Nephron progenitor cell (in vitro differentiated cells): ENCODE measurements at regions not wholly inside any gene's neighbourhood (a gene's known extent, or its start where the extent isn't known, plus 50 kb on each side); places are given as distances from the start of the nearest gene placed in this dataset.

Source experiments
- DNase-seq: peaks from one replicate; pipeline ENCODE4 v3.0.0; 2021
- H3K27ac Mint-ChIP-seq: 2 replicates; pipeline ENCODE4 v1.8.0; 2021; ENCODE audit warnings: mild to moderate bottlenecking, moderate library complexity, mixed read lengths
- H3K27me3 Mint-ChIP-seq: 2 replicates; pipeline ENCODE4 v1.8.0; 2021; ENCODE audit warnings: mild to moderate bottlenecking, low read depth, mixed read lengths; ENCODE audit not compliant: poor library complexity
- H3K36me3 Mint-ChIP-seq: 2 replicates; pipeline ENCODE4 v1.8.0; 2021; ENCODE audit warnings: low read depth, mixed read lengths
- H3K4me1 Mint-ChIP-seq: 2 replicates; pipeline ENCODE4 v1.8.0; 2021; ENCODE audit warnings: mixed read lengths
- H3K4me3 Mint-ChIP-seq: 2 replicates; pipeline ENCODE4 v1.8.0; 2021; ENCODE audit warnings: mild to moderate bottlenecking, moderate library complexity, mixed read lengths
- H3K9me3 Mint-ChIP-seq: 2 replicates; pipeline ENCODE4 v1.8.0; 2021; ENCODE audit warnings: mild to moderate bottlenecking, moderate library complexity, mixed read lengths
- TF ChIP-seq, protein P1 (sequence below): fragments of 200-600 bp; sonication (generic); IDR thresholded peaks from 2 replicates; pipeline ENCODE4 v1.5.0; 2021; ENCODE audit warnings: antibody characterized with exemption

- H3K27ac Mint-ChIP-seq, result no peak overlapping the region
- H3K4me3 Mint-ChIP-seq, result no peak overlapping the region
- H3K9me3 Mint-ChIP-seq, result no peaks in the 10 kb centered on the region
- H3K36me3 Mint-ChIP-seq, result no peaks in the 10 kb centered on the region
- DNase-seq, result no peak
- H3K4me1 Mint-ChIP-seq, result no peaks in the 10 kb centered on the region
- peaks cover 6% of the 10 kb centered on the region for H3K27me3 Mint-ChIP-seq
- TF ChIP-seq, protein P1, sequence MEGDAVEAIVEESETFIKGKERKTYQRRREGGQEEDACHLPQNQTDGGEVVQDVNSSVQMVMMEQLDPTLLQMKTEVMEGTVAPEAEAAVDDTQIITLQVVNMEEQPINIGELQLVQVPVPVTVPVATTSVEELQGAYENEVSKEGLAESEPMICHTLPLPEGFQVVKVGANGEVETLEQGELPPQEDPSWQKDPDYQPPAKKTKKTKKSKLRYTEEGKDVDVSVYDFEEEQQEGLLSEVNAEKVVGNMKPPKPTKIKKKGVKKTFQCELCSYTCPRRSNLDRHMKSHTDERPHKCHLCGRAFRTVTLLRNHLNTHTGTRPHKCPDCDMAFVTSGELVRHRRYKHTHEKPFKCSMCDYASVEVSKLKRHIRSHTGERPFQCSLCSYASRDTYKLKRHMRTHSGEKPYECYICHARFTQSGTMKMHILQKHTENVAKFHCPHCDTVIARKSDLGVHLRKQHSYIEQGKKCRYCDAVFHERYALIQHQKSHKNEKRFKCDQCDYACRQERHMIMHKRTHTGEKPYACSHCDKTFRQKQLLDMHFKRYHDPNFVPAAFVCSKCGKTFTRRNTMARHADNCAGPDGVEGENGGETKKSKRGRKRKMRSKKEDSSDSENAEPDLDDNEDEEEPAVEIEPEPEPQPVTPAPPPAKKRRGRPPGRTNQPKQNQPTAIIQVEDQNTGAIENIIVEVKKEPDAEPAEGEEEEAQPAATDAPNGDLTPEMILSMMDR, result no peak
Measured at GRCh38 chr5:29508131-29508530, 1685.4 kb upstream of the CDH6 start.

GRCh38 chr5:29504411-29504810 is 1689.1 kb upstream of the CDH6 start:
- Mint-ChIP-seq H3K27me3 (peaks cover 3% of the 10 kb centered on the region), H3K27ac (no peak overlapping the region), H3K4me3 (no peak overlapping the region), H3K36me3 (no peaks in the 10 kb centered on the region), H3K4me1 (no peaks in the 10 kb centered on the region), H3K9me3 (peaks cover 6% of the 10 kb centered on the region)
- DNase-seq, result no peak
- TF ChIP-seq, protein P1, result no peak

DNA sequence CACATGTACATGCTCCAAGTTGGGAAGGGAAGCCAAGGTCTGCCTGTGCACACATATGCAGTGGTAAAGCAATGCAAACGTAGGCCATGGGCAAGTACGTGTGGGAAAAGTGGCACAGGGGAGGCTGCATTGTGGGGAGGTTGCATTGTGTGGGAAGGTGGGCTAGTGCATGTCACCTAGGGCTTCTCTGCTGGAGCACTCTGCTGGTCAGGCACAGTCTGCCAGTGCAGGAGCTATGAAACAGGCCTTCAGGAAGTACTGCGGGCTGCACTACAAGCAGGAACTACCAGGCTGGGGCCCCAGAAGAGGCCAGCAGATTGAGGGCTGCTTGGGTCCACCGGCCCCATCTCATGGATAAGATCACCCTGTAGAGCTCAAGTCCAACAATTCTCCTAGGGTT is 1694.6 kb upstream of the CDH6 start:
- no peak overlapping the region for H3K27ac Mint-ChIP-seq
- no peaks in the 10 kb centered on the region for H3K36me3 Mint-ChIP-seq
- peaks cover 43% of the 10 kb centered on the region for H3K9me3 Mint-ChIP-seq
- DNase-seq, result no peak
- H3K4me1 Mint-ChIP-seq, result no peaks in the 10 kb centered on the region
- TF ChIP-seq, protein P1, result no peak
- H3K27me3 Mint-ChIP-seq, result no peaks in the 10 kb centered on the region
- H3K4me3 Mint-ChIP-seq, result no peak overlapping the region

DNA sequence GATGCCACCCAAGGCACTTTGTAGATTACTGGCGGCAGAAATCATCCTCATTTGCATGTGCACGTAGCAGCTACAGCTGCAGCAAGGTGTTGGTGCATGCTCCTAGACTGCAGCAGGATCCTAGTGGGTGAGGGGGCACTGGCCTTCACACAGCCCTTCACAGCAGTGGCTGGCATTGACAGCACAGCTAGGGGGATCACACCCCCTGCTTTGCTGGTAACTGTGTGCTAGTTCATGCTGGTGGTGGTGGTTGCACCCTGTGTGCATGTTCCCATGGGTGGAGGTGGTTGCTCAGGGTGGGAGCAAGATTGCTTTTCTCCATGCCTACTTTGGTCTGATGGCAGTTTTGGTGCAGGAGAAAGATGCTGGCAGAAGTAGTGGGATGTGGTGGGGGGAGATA is 1695.1 kb upstream of the CDH6 start:
- Mint-ChIP-seq H3K27me3 (no peaks in the 10 kb centered on the region), H3K36me3 (no peaks in the 10 kb centered on the region), H3K4me3 (no peak overlapping the region), H3K27ac (no peak overlapping the region), H3K4me1 (no peaks in the 10 kb centered on the region), H3K9me3 (peaks cover 43% of the 10 kb centered on the region)
- TF ChIP-seq, protein P1, result no peak
- no peak for DNase-seq

DNA sequence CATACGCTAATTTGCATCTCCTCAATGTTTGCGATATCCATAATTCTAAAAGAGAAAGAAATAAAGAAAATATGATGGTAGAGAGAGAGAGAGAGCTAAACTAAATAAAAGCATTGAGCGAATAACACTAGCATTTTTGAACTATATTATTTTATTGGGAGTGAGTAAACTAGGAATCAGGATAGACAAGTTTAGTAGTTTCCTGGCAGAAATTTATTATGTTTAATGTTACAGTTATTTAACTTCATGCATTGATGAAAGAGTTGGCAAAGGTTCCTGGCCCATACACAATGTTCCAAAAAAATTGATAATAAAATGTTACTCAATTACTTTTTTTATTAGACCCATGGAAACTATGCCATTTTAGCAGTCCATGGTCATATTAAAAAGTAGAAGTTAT is 1708.2 kb upstream of the CDH6 start:
- TF ChIP-seq, protein P1, result no peak
- no peak overlapping the region for H3K27ac Mint-ChIP-seq
- H3K27me3 Mint-ChIP-seq, result no peaks in the 10 kb centered on the region

GRCh38 chr5:29469581-29469980 is 1723.9 kb upstream of the CDH6 start:
- Mint-ChIP-seq H3K4me3 (no peak overlapping the region), H3K27ac (no peak overlapping the region), H3K4me1 (no peaks in the 10 kb centered on the region), H3K27me3 (no peaks in the 10 kb centered on the region), H3K9me3 (no peaks in the 10 kb centered on the region), H3K36me3 (no peaks in the 10 kb centered on the region)
- TF ChIP-seq, protein P1, result no peak
- no peak for DNase-seq

More for the DNA sequence above, 1708.2 kb upstream of the CDH6 start:
- Mint-ChIP-seq H3K9me3 (no peaks in the 10 kb centered on the region), H3K4me3 (no peak overlapping the region), H3K36me3 (no peaks in the 10 kb centered on the region), H3K4me1 (no peaks in the 10 kb centered on the region)
- no peak for DNase-seq
